ENCODE measurements at regions not wholly inside any gene's neighbourhood (a gene's known extent, or its start where the extent isn't known, plus 50 kb on each side); places are given as distances from the start of the nearest gene placed in this dataset.

GRCh38 chr3:104632521-104632920, 734.2 kb upstream of the ALCAM start:
- Histone ChIP-seq H3K36me3 (ENCODE audit: control insufficient read depth, insufficient read depth, low read length) (no peaks in the 10 kb centered on the region), H3K4me3 (ENCODE audit: low read length) (no peak overlapping the region), H3K27ac (ENCODE audit: low read length) (no peak overlapping the region), H3K4me1 (ENCODE audit: control insufficient read depth, insufficient read depth, low read length) (no peaks in the 10 kb centered on the region), H3K27me3 (ENCODE audit: control insufficient read depth, insufficient read depth, low read length) (no peaks in the 10 kb centered on the region), H3K9me3 (ENCODE audit: control insufficient read depth, low read depth, low read length) (no peaks in the 10 kb centered on the region)
- WGBS (ENCODE audit: insufficient coverage, low lambda C conversion rate), result no CpG with 5 or more reads among the region's 3 CpGs
- DNase-seq, result no peak

GRCh38 chr3:104632947-104633346, 733.8 kb upstream of the ALCAM start:
- Histone ChIP-seq H3K36me3 (ENCODE audit: control insufficient read depth, insufficient read depth, low read length) (no peaks in the 10 kb centered on the region), H3K4me3 (ENCODE audit: low read length) (no peak overlapping the region), H3K27me3 (ENCODE audit: control insufficient read depth, insufficient read depth, low read length) (no peaks in the 10 kb centered on the region), H3K9me3 (ENCODE audit: control insufficient read depth, low read depth, low read length) (no peaks in the 10 kb centered on the region), H3K27ac (ENCODE audit: low read length) (no peak overlapping the region), H3K4me1 (ENCODE audit: control insufficient read depth, insufficient read depth, low read length) (no peaks in the 10 kb centered on the region)
- 100% methylated on average over 1 of the region's 1 CpG for WGBS (ENCODE audit: insufficient coverage, low lambda C conversion rate)
- no peak for DNase-seq

GRCh38 chr3:104635872-104636580, 730.7 kb upstream of the ALCAM start:
- no CpG with 5 or more reads among the region's 4 CpGs for WGBS (ENCODE audit: insufficient coverage, low lambda C conversion rate)
- Histone ChIP-seq H3K36me3 (ENCODE audit: control insufficient read depth, insufficient read depth, low read length) (no peaks in the 10 kb centered on the region), H3K27me3 (ENCODE audit: control insufficient read depth, insufficient read depth, low read length) (no peaks in the 10 kb centered on the region), H3K4me1 (ENCODE audit: control insufficient read depth, insufficient read depth, low read length) (no peaks in the 10 kb centered on the region), H3K9me3 (ENCODE audit: control insufficient read depth, low read depth, low read length) (no peaks in the 10 kb centered on the region), H3K27ac (ENCODE audit: low read length) (no peak overlapping the region), H3K4me3 (ENCODE audit: low read length) (no peak overlapping the region)
- no peak for DNase-seq

DNA sequence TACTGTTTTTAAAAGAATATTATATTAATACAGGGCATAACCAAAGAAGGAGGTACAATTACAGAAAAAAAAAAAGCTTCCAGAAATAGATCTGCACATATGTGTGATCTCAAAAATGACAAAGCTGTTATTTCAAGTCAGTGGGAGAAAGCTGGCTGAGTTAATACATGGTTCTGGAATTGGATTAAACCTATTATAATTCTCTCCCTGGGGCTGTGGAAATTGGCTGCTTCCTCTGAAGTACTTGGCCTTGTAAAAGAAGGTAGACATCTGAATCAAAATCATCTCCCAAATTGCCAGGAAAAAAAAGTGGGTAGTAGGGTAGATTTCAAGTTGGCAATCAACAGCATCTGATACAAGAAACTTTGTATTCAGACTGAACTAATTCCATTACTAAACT, 723.9 kb upstream of the ALCAM start:
- Histone ChIP-seq H3K36me3 (ENCODE audit: control insufficient read depth, insufficient read depth, low read length) (no peaks in the 10 kb centered on the region), H3K9me3 (ENCODE audit: control insufficient read depth, low read depth, low read length) (no peaks in the 10 kb centered on the region), H3K4me1 (ENCODE audit: control insufficient read depth, insufficient read depth, low read length) (no peaks in the 10 kb centered on the region), H3K27me3 (ENCODE audit: control insufficient read depth, insufficient read depth, low read length) (no peaks in the 10 kb centered on the region), H3K4me3 (ENCODE audit: low read length) (no peak overlapping the region), H3K27ac (ENCODE audit: low read length) (no peak overlapping the region)
- DNase-seq, result no peak

DNA sequence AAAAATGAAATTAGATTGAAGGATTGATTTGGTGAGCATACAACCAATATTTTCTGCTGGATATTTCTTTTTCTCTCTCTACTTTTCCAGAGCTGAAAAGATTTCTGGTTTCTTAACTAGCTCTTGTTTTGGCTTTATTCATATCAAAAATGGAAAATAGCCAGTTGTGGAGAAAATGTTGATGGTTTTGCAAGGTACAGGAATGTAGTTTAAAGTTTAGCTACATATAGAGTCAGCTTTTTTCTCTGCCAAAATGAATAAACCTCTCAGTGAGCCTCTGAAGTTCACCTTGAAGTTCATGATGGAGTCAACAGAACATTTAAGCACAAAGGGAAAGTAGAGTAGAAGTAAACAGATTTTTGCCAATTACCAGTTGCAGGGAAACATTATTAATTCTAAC, 720.5 kb upstream of the ALCAM start:
- Histone ChIP-seq H3K9me3 (ENCODE audit: control insufficient read depth, low read depth, low read length) (no peaks in the 10 kb centered on the region), H3K27me3 (ENCODE audit: control insufficient read depth, insufficient read depth, low read length) (no peaks in the 10 kb centered on the region), H3K4me1 (ENCODE audit: control insufficient read depth, insufficient read depth, low read length) (no peaks in the 10 kb centered on the region), H3K4me3 (ENCODE audit: low read length) (no peak overlapping the region), H3K36me3 (ENCODE audit: control insufficient read depth, insufficient read depth, low read length) (no peaks in the 10 kb centered on the region), H3K27ac (ENCODE audit: low read length) (no peak overlapping the region)
- DNase-seq, result no peak

- Histone ChIP-seq H3K4me1 (ENCODE audit: control insufficient read depth, insufficient read depth, low read length) (no peaks in the 10 kb centered on the region), H3K9me3 (ENCODE audit: control insufficient read depth, low read depth, low read length) (no peaks in the 10 kb centered on the region), H3K27me3 (ENCODE audit: control insufficient read depth, insufficient read depth, low read length) (no peaks in the 10 kb centered on the region), H3K36me3 (ENCODE audit: control insufficient read depth, insufficient read depth, low read length) (no peaks in the 10 kb centered on the region), H3K4me3 (ENCODE audit: low read length) (no peak overlapping the region), H3K27ac (ENCODE audit: low read length) (no peak overlapping the region)
- no CpG with 5 or more reads among the region's 1 CpG for WGBS (ENCODE audit: insufficient coverage, low lambda C conversion rate)
- DNase-seq, result no peak
Observed at GRCh38 chr3:104648823-104649222, 717.9 kb upstream of the ALCAM start.

GRCh38 chr3:104669083-104669482, 697.6 kb upstream of the ALCAM start:
- no peak for DNase-seq
- no peaks in the 10 kb centered on the region for H3K27me3 ChIP-seq (ENCODE audit: control insufficient read depth, insufficient read depth, low read length)
- no peaks in the 10 kb centered on the region for H3K36me3 ChIP-seq (ENCODE audit: control insufficient read depth, insufficient read depth, low read length)

DNA sequence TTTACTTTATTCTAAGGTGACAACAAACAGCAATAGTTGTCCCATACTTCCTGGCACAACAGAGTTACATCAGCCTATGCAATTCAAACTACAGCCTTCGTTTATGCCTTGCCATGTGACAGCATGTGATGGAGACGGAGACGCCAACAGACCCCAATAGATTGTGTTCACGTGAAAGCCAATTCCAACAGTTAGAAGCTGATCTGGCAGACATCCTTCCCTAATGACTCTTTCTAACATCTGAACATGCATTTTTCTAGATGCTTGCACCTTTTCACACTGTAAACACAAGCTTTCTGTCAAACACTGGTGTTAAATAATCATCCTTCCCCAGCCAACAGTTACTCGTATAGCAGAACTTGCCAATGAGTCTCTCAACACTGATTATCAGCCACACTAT, 694.4 kb upstream of the ALCAM start:
- Histone ChIP-seq H3K4me1 (ENCODE audit: control insufficient read depth, insufficient read depth, low read length) (no peaks in the 10 kb centered on the region), H3K4me3 (ENCODE audit: low read length) (no peak overlapping the region), H3K9me3 (ENCODE audit: control insufficient read depth, low read depth, low read length) (no peaks in the 10 kb centered on the region), H3K27me3 (ENCODE audit: control insufficient read depth, insufficient read depth, low read length) (no peaks in the 10 kb centered on the region), H3K36me3 (ENCODE audit: control insufficient read depth, insufficient read depth, low read length) (no peaks in the 10 kb centered on the region), H3K27ac (ENCODE audit: low read length) (no peak overlapping the region)
- 83% methylated on average over 1 of the region's 5 CpGs for WGBS (ENCODE audit: insufficient coverage, low lambda C conversion rate)
- DNase-seq, result no peak

More at GRCh38 chr3:104669083-104669482, 697.6 kb upstream of the ALCAM start:
- Histone ChIP-seq H3K4me1 (ENCODE audit: control insufficient read depth, insufficient read depth, low read length) (no peaks in the 10 kb centered on the region), H3K27ac (ENCODE audit: low read length) (no peak overlapping the region), H3K9me3 (ENCODE audit: control insufficient read depth, low read depth, low read length) (no peaks in the 10 kb centered on the region), H3K4me3 (ENCODE audit: low read length) (no peak overlapping the region)
- WGBS (ENCODE audit: insufficient coverage, low lambda C conversion rate), result 100% methylated on average over 1 of the region's 5 CpGs

DNA sequence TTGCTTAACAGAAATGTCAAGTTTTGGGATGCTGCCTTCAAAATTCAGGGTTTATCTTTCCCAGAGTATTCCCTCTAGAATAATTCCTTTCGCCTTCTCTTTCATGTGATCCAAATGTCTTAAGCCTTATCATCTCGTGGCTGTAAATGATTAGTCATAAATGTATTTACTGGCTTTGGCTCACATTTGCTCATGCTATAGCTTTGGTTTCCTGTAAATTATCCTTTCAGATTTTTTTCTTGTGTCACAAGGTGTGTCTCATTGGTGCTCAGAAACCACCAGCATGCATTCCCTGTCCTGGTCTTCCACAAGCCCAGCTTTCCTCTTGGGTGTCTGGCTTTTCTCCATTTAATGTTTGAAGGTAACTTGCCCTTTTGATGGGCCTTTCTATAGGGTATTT, 692.7 kb upstream of the ALCAM start:
- WGBS (ENCODE audit: insufficient coverage, low lambda C conversion rate), result no CpG with 5 or more reads among the region's 2 CpGs
- no peak overlapping the region for H3K27ac ChIP-seq (ENCODE audit: low read length)
- no peak overlapping the region for H3K4me3 ChIP-seq (ENCODE audit: low read length)
- no peaks in the 10 kb centered on the region for H3K4me1 ChIP-seq (ENCODE audit: control insufficient read depth, insufficient read depth, low read length)
- H3K9me3 ChIP-seq (ENCODE audit: control insufficient read depth, low read depth, low read length), result no peaks in the 10 kb centered on the region
- no peak for DNase-seq
- H3K36me3 ChIP-seq (ENCODE audit: control insufficient read depth, insufficient read depth, low read length), result no peaks in the 10 kb centered on the region
- no peaks in the 10 kb centered on the region for H3K27me3 ChIP-seq (ENCODE audit: control insufficient read depth, insufficient read depth, low read length)

DNA sequence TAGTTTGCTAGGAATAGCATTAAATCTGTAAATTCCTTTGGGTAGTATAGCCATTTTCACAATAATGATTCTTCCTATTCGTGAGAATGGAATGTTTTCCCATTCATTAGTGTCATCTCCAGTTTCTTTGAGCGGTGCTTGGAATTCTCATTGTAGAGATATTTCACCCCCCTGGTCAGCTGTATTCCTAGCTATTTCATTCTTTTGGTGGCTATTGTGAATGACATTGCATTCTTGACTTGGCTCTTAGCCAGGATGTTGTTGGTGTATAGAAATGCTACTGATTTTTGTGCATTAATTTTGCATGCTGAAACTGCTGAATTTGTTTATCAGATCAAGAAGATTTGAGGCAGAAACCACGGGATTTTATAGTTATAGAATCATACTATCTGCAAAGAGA, 690.5 kb upstream of the ALCAM start:
- Histone ChIP-seq H3K27ac (ENCODE audit: low read length) (no peak overlapping the region), H3K4me1 (ENCODE audit: control insufficient read depth, insufficient read depth, low read length) (no peaks in the 10 kb centered on the region), H3K4me3 (ENCODE audit: low read length) (no peak overlapping the region), H3K9me3 (ENCODE audit: control insufficient read depth, low read depth, low read length) (no peaks in the 10 kb centered on the region), H3K36me3 (ENCODE audit: control insufficient read depth, insufficient read depth, low read length) (no peaks in the 10 kb centered on the region), H3K27me3 (ENCODE audit: control insufficient read depth, insufficient read depth, low read length) (no peaks in the 10 kb centered on the region)
- no peak for DNase-seq
- WGBS (ENCODE audit: insufficient coverage, low lambda C conversion rate), result 100% methylated on average over 2 of the region's 3 CpGs

DNA sequence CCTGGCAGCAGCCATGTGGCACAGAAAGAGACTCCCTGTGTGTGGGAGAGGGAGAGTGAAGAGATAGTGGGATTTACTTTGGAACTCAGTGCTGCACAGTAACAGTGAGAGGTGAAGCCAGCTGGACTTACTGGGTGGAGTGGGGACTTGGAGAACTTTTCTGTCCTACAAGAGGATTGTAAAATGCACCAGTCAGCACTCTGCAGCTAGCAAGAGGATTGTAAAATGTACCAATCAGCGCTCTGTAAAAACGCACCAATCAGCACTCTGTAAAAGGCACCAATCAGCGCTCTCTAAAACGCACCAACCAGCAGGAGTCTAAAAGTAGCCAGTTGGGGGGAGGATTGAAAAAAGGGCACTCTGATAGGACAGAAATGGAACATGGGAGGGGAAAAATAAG, 688.8 kb upstream of the ALCAM start:
- no peaks in the 10 kb centered on the region for H3K9me3 ChIP-seq (ENCODE audit: control insufficient read depth, low read depth, low read length)
- H3K4me3 ChIP-seq (ENCODE audit: low read length), result no peak overlapping the region
- H3K27ac ChIP-seq (ENCODE audit: low read length), result no peak overlapping the region
- no peaks in the 10 kb centered on the region for H3K36me3 ChIP-seq (ENCODE audit: control insufficient read depth, insufficient read depth, low read length)
- DNase-seq, result no peak
- 100% methylated on average over 2 of the region's 4 CpGs for WGBS (ENCODE audit: insufficient coverage, low lambda C conversion rate)
- H3K4me1 ChIP-seq (ENCODE audit: control insufficient read depth, insufficient read depth, low read length), result no peaks in the 10 kb centered on the region
- no peaks in the 10 kb centered on the region for H3K27me3 ChIP-seq (ENCODE audit: control insufficient read depth, insufficient read depth, low read length)
